Fibroblast of peridontal ligament (primary cell): ENCODE measurements at regions not wholly inside any gene's neighbourhood (a gene's known extent, or its start where the extent isn't known, plus 50 kb on each side); places are given as distances from the start of the nearest gene placed in this dataset.

Experiments used
- DNase-seq: peaks from one replicate; pipeline ENCODE4 v3.0.0-alpha.2; 2010; ENCODE audit errors: extremely low read depth

DNA sequence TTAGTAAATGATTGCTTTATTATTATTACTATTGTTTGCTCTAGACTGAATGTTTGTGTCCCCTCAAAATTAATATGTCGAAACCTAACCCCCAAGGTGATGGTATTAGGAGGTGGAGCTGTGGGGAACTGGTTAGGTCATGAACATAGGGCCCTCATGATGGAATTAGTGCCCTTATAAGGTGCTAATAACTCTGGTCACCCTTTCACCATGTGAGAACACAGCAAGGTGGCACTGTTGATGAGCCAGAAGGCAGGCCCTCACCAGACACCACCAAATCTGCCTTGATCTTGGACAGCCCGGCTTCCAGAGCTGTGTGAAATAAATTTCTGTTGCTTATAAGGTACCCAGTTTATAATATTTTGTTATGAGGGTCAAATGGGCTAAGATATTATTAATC lies 95.8 kb downstream of the BDNF start:
- no peak for DNase-seq

DNA sequence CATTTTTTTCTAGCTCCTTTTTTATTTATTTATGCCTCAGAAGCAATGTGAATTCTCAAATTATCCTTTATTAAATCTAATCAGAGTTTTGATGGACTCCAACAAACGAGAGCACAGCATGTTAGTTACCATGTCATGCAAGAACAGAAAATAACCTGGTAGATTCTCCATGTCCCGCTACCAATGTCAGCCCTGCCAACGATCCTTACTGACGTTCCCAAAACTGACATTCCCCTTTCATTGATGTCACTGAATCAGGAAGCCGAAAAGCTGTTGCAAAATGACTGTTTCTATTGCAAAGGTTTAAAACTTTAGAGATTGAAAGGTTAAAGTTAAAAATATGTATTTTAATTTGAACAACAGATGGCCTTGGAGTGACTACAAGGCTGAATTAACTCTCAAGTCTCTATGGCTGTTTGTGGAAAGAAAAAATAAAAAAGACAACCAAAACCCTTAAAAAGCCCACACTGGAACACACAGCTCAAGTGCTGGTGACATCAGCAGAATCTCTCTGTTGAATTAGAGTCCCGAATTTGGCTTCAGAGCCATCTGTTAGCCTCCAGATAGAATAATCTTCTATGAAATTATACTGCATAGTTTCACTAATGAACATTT lies 96.8 kb downstream of the BDNF start:
- no peak for DNase-seq

DNA sequence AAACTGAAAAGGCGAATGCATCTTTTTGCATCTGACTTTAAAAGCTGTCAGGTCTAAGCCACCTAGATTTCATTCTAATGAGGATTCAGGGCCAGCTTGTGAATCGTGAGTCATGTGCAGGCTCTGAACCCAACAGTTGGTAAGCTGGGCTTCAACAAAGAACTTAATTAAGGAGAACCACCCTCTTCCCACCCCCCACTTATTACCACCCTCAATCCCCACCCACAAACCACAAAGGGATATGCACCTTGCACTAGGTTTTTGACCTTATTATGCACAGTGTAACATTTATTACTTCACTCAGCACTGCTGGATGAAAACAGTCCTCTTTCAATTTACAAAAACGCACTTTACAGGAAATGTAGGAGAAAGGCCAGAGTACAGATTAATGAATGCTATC lies 94.1 kb upstream of the LIN7C start:
- no peak for DNase-seq

DNA sequence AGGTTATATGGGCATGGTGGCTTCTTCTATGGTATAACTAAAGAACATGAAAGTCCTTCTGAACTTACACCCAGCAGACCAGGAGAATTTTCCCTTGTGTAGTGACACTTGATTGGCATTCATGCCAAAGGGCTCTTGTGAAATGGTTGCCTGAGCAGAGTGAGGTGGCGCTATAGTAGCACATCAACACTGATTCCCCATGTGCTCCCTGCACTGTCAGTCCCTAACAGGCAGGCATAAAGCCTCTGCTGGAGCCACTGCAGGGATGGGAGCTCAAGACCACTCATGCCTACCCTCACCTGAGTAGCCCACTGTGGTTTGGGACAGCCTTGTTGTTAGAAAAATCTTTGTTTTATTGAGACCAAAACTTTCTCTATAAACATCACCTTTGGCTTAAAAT lies 92.6 kb upstream of the LIN7C start:
- DNase-seq, result no peak

DNA sequence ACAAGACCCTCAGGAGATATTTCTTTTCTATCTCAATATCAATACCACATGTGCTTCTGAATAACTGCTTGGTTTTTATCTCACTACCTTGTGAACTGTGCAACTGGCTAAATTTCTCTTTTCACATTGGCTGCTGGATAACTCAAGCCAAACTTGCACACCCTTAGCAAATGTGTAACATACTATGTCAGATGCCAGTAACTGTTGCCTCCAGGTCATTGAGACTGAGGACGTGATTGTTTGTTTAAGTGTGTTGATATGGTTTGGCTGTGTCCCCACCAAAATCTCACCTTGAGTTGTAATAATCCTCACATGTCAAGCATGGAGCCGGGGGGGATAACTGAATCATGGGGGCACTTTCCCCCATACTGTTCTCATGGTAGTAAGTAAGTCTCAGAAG lies 90.2 kb upstream of the LIN7C start:
- no peak for DNase-seq

DNA sequence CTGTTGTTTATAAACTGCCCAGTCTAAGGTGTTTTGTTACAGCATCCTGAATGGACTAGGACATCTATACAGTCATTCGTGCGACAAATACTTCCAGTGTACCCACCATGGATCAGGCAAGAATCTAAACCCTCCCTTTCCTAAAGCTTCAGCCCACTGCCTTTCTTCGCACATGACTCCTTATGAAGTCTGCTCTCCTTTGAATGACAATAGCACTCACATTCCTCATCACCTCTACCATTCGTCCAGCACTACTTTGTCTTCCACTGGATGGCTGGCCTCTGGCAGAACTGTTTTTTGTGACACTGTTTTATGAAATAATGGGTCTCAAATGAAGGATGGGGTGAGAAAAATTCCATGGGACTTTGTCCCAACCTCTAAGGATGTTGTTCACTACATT lies 89.8 kb upstream of the LIN7C start:
- no peak for DNase-seq

DNA sequence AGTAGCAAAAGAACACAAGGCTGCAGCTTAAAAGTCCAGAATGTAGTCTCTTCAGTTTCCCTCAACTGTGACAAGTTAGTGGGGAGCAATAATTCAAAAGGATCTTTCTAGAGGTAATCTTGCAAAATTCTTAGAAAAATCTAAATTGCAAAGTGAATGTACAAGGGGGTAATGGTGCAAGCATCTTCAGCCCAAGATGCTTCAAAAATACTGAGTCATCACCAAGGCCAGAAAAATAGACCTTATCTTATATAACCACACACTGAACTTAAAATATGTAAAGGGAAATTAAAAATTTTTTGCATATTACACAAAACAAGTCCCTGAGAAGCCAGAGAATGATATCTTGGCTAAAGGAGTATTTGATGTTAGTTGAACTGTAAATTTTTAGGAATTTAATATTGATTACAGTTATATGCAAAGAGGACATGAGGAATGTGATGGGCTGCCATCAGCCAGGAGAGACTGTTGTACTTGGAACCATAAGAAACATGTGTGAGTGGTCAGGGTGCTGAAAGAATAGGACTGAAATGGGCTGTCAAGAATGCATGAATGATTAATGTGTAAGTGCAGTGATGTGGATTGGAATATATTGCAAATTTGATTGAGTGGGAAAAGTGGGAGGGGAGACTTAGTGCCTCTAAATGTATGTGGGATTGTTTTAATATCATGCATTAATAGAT lies 85.7 kb upstream of the LIN7C start:
- DNase-seq, result peak; percentile 8

DNA sequence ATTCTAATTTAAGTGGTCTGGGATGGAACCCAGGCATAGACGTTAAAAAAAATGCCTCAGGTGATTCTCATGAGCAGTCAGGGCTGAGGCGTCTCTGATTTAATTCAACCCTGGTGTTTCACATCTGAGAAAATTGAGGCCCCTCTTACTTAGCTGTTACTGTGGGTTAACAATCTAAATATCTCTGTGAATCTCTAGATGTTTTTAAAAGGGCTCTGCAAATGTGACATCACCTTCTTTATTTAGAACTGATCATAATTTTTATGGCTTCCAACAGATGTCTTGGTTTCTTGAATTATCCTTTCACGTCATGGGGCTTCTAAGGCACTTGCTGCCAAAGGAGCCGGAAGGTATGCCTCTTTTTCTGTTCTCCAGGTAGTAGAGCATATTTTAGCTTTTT lies 76.1 kb upstream of the LIN7C start:
- no peak for DNase-seq

DNA sequence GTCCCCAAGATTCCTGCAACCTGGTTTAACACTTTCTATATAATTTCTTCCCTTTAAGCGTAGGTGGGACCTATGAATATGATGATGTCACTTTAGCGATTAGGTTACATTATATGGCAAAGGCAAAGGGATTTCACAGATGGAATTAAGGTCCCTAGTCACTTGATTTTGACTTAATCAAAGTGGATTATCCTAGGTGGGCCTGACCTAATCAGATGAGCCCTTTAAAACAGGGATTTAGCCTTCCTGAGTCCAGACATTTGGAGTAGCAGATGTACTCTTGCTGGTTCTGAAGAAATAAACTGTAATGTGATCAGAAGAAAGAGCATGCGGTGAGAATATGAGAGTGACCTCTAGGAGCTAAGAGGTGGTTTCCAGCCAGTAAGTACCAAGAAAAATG lies 67.8 kb upstream of the LIN7C start:
- DNase-seq, result no peak

DNA sequence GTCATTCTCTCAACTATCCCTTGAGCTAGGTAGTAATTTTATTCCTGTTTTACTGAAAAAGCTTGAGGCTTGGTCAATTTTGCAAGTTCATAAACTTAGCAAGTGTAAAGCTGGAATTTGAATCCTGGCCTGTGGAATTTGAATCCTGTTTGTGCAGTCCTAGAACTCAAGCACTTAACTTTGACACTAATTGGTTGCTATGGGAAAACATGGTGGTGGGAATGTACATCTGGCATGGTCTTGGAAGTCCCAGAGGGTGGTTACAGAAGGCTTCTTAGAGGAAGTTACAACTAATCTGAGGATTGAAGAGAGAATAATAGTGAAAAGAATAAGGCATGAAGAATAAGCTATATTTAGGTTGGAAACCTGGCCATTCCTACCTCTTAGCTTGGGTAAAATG lies 66.5 kb upstream of the LIN7C start:
- DNase-seq, result no peak

DNA sequence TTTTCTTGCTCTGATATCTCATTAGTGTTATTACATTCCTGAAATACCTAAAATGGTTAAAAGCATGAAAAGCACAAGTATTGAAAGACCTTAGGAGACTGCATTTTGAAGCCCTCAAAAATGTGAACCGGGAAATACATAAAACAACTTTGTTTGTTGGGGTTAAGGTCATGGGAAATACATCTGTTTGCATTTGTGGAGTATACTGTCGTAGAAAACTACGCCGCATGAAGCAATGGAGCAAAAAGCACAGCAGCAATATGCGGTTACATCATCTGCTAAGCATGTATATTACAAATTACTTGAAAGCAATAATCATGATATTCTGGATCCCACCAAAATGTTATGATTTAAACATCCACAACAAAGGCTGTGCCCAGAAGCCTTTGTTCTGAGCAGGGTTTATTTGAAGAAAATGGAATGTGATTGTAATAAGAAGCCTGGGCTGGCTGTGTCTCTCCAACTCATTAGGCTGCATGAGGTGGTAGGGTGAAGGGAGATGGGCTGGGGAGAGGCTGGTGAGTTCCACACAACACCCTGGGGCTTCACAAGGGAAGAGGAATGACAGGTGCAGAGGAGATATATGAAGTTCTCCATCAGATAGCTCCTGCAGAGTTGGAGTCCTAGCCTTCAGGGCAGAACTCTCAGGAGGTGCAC lies 64.7 kb upstream of the LIN7C start:
- peak; percentile 92 for DNase-seq

DNA sequence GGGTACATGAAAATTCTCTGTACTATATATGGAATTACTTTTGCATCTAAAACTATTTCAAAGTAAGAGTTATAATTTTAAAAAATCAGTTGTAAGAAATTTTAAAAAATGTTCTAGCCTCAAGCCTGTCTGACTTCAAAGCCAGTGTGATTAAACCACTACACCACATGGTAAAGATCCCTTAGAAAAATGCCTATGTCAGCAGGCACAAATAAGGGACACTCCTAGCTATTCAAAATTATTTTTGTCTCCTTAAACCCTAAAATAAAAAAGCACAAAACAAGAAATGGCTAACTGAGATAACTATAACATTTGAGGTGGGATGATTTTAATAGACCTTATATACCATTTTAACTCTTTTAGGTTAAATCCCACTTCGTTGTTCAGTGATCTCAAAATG lies 64.0 kb upstream of the LIN7C start:
- DNase-seq, result no peak

DNA sequence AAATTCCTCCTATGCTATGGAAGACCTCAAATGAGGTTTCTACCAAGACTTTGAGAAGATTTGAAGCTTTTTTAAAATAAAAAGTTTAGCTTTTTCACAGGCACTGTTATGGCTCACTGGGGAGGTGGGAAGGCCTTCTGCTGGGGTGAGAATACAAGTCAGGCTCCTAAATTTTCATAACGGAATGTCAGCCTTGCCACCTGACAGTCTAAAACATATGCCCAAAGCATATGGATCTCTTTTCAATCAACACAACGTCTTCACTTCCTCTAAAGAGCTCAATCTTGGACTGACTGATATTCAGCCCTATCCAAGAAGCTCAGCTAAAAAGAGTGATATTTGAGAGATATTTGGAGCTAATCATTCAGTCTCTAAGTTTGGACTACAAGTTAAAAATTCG lies 57.1 kb upstream of the LIN7C start:
- DNase-seq, result no peak

DNA sequence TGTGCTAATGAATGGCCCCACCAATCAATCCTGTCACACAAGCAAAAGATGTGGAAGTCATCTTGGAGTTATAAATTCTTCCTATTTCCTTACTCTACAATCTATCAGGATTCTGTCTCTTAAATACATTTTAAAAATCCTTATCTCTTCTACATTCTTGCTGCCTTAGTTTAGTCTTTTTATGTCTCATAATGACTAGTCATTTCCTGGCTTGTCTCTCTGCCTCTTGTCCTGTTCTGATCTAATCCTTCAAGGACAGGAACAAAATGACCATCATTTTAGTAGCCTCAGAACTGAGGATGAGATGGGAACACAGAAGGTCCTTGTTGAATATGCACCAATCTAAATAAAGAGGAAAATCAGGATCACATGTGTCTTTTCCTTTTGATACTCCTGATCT lies 56.6 kb upstream of the LIN7C start:
- DNase-seq, result no peak

DNA sequence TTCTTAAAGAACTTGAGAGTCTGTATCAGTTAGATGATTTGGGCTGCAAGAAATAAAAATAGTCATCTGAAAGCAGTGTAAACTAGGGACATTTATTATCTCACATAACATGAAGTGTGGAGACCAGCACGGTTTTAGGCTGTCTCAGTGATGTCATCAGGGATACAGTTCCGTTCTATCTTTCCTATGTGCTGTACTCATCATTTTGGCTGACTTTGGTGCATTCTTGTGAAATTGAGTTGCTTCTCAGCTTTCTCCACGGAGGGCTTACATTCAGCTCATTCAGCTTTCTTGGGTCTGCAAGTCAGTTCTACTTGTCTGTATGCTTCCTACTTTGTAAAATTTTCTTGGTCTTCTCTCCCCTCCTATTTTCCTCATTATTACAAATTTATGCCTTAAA lies 51.8 kb upstream of the LIN7C start:
- DNase-seq, result no peak

DNA sequence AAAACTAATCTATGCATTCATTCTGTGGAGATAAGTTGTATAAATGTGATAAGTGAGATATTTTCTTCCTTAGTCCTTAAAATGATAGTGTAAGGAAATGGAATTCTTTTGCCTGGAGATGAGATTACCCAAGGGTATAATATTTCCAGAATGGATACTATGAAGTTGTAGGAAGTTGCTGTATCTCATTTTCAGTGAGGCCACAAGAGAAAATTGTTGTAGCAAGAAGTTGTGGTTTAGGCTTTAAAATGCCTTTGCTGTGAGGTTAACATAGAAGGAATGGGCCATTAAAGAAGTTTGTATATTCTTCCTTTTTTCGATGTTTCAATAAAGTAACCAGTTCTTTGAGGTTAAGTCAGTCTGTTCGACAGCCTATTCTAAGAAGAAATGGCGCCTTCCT lies 50.7 kb upstream of the LIN7C start:
- peak; percentile 51 for DNase-seq
